ENCODE measurements at regions not wholly inside any gene's neighbourhood (a gene's known extent, or its start where the extent isn't known, plus 50 kb on each side); places are given as distances from the start of the nearest gene placed in this dataset.

GRCh38 chr2:136479696-136480095, 285.6 kb upstream of the THSD7B start:
- DNase-seq, result no peak

- DNase-seq, result no peak
Measured at GRCh38 chr2:136468799-136469369, 296.5 kb upstream of the THSD7B start.

- no peak for DNase-seq
Measured at GRCh38 chr2:136452528-136452927, 312.8 kb upstream of the THSD7B start.

GRCh38 chr2:136448986-136449780, 316.2 kb upstream of the THSD7B start:
- DNase-seq, result no peak

GRCh38 chr2:136448432-136448831, 316.9 kb upstream of the THSD7B start:
- no peak for DNase-seq

DNA sequence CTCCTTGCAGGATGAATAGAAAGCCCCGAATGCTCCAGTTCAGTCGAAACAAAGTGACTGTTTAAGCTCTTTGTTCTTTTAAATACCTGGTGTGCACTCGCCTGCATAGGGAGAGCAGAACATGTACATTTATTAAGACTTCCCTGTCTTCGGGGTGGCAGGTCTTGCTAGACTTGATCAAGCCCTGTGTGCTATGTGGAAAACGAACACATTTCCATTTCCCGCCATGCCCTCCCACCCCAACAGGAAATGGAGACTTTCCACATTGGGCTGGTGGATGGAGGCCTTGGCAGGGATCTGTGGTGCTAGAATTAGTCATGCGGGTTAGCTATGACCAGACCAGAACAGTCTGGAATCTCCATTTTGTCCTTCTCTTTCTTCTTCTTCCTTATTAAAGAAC, 321.0 kb upstream of the THSD7B start:
- no peak for DNase-seq

- no peak for DNase-seq
Measured at GRCh38 chr2:136443661-136444060, 321.7 kb upstream of the THSD7B start.

DNA sequence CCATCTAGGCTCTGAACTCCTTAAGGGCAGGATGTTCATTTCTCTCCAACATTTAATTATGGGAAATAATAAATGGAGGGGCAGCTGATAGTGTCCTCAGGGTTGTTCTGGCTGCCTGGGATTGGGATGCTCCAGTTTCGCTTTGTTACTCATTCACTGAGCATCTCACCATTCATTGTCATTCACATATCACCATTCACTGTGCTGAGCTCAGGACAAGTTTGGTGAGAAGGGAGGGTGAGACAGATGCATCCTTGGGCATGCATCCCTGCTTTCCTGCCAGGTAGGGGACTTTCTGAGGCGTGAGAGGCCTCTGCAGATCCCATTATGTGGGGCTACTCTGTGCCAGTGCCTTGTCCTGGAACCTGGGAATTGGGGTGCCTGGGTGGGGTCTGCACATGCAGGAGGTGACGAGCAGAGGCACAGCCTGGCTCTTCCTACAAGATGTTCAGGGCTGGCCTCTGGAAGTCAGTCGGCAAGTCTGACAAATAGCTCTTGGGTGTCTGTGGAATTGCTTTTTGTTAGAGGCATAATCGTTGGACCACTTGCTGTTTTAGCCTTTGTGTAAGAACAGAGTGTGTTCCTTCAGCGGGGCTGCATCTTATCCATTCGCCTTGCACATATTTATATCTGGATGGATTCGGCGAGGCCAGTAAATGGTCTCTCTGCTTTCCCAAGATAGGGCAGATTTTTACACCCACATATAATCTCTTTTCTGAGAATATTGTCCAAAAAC, 323.2 kb upstream of the THSD7B start:
- no peak for DNase-seq

GRCh38 chr2:136439064-136439676, 321.2 kb upstream of the CXCR4 start:
- no peak for DNase-seq

- no peak for DNase-seq
Measured at GRCh38 chr2:136437461-136437860, 319.5 kb upstream of the CXCR4 start.

DNA sequence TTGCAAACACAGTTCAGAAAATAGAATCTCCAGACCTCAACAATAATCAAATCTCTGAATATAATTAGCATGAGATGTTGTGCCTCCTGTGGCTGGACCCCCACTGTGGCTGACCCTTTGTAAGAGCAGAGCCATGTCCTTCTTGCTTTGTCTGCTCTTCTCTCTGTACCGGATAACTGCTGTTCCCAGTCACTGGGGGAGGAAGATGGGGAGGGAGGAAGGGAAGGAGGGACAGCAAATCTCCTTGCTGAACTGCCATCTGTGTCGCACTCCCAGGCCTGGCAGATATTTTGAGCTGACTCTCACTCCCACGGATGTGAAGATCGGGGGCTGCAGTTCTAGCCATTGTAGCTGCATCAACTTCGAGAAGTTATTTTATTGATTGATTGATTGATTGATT, 319.0 kb upstream of the CXCR4 start:
- no peak for DNase-seq

DNA sequence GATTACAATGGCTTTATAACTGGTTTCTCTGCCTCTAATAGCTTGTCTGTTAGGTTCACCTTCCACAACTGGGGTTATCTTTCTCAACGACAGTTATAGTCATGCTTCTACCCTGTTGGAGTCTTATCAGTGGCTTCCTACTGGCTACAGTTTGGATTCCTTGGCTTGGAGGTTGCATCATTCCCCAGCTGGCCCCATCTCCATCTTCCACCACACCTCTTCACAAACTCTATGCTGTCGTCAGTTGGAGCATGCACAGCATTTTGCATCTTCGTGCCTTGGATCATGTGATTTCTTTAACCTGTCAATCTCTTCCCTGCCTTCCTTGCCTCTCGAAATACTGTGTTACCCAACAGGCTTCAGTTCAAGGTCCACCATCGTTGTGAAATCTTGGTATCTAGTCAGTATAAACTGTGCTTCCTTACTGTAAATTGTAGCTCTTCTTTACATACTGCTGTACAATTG, 316.3 kb upstream of the CXCR4 start:
- DNase-seq, result no peak

DNA sequence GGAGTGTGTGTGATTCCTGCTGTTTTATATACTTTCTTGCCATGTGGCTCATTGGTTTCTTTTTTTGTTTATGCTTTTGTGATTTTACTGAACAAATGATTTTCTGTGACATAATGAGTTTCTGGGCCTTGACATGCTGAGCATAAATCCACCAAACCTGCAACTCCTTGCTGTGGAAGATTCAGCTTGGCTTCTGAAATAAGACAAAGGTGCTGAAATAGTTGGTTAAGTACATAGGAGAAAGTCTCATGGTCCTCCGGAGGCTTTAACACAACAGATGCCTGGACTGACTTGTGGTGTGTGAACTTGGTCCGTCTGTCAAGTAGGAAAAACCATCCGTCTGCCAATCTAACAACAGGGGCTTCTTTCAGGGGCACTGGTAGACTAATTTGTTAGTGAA, 315.3 kb upstream of the CXCR4 start:
- no peak for DNase-seq

DNA sequence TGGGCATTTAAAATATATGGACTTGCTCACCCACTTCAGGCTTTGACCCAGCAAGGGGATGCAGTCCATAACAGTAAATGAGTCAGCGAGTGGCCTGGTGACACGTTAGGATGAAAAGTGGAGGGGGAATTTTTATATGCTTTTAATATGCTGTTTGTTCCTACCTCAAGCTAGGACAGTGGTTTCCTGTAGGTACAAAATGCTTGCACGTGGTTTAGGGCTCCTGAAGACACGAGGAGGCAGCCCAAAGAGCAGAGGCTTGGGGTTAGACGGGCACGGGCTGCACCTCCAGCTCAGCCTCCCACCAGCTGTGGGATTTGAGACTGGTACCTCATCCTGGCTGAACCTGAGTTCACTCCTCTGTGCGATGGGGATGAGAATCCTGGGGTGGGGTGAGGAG, 306.2 kb upstream of the CXCR4 start:
- no peak for DNase-seq

DNA sequence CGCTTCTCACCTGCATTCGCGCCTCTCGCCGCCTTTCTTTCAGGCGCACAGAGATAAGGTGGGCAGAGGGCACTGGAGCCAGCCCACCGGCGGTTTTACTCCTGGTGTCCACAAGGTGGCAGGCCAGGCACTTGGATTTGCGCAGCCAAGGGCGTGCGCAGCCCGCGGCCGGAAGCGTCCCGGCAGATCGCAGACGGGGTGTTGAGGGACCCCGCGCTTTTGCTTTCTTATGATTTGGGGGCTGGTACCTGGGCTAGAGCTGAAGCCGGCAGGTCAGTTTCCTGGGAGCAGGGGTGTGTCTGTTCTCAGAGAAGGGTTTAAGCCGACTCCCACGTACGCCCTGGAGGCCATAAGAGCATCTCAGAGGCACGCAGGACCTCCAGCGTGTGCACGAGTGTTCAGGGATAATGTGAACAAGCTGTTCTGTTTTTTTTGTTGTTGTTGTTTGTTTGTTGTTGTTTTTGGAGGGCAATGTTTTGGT, 305.6 kb upstream of the CXCR4 start:
- DNase-seq, result peak in 50 of 58 donors; percentile 5 to 64 (median 24)

DNA sequence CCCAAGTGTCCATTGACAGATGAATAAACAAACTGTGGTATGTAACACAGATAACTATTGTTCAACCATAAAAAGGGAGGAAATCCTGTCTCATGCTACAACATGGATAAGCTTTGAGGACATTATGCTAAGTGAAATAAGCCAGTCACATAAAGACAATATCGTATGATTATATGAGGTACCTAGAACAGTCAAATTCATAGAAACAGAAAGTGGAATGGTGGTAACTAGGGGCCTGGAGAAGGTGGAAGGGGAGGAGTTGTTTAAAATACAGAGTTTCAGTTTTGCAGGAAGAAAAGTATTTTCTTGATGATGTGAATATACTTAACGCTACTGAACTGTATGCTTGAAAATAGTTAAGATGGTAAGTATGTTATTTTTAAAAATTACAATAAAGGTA, 304.6 kb upstream of the CXCR4 start:
- no peak for DNase-seq

DNA sequence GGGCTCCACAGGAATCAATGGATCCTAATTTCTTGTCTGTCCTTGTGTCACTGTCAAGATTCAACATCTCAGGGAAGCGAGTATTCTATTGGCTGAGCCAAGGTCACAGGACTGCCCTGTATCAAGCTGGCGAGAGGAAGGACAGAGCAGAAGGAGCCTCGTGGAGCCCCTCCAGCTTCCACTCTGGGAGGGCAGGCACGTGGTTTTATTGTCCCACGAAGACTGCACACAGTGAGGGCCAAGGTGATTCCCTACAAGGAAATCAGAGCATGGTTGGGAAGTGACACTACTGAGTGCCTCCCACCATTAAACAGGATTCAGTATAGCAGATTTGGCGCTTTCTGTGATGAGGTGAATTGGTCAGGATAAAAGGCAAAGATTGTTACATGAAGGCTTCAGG, 302.4 kb upstream of the CXCR4 start:
- DNase-seq, result no peak

DNA sequence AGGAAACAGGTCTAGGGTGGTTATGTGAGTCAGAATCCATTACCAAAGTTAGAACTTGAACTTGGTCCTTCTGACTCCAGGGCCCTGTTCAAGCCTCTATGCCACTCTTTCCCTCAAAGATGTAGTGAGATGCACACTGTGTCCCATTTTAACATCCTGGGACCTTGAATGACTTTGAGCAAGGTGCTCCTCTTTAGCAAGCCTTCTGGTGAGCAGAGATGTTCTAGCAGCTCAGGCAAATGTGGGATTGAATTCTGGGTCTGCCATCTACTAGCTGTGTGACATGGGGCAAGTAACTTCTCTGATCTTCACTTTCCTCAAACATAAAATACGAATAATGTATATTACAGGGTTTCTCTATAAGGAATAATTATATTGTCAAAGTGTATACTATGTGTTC, 294.0 kb upstream of the CXCR4 start:
- no peak for DNase-seq

DNA sequence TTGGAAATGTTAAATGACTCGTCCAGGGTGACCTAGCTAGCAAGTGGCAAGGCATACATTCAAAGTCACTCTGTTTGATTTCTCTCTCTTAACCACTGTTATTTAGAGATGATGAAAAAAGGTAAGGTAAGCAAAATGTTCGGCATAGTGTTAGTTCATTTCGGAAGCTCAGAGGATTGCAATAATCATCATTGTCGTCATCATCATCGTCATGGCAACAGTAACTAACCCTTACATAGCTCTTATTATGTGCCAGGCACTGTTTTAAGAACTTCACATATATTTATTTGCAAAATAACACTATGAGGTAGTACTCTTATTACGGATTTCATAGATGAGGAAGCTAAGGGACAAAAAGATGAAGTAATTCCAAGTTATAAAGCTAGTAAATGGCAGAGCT, 292.7 kb upstream of the CXCR4 start:
- no peak for DNase-seq

- no peak for DNase-seq
Measured at GRCh38 chr2:136408795-136409194, 290.8 kb upstream of the CXCR4 start.

DNA sequence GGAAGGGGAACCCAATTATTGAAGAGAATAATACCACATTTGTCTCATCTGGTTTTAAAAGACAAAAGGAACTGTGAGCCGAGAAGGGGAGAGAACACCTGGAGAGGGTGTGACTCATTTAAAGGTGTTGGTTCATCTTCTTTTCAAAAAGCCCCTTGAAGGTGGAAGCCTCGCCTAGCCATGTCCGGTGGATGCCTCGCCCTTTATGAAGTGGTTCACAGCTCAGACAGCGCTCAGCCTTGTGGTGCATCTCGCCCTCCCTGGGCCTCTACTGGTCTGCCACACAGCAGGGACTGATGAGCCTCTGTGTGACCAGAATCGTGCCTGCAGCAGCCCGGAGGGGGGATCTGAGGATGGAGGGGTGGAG, 290.0 kb upstream of the CXCR4 start:
- no peak for DNase-seq

All from anterior cingulate cortex (tissue), 58 donors.